HuH-7 (cell line): ENCODE measurements at regions not wholly inside any gene's neighbourhood (a gene's known extent, or its start where the extent isn't known, plus 50 kb on each side); places are given as distances from the start of the nearest gene placed in this dataset.

Source experiments
- DNase-seq: peaks from one replicate; pipeline ENCODE4 v3.0.0; 2011; ENCODE audit warnings: low spot score

DNA sequence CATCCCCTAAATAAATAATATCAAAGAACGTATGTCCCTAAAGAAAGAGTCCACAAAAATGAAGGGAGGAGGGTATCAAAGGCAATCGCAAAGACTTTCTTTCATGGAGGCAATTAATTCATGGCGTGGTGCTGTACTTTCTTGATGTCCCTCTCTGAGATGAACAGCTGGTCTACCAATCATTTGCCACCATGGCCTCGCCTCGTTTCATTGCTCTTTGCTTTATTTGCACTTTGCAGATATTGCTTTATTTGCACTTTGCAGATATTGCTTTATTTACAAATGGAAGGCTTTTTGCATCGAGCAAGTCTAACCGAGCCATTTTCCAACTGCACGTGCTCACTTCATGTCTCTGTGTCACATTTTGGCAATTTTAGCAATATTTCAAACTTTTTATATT, 104.0 kb upstream of the PTCH1 start:
- DNase-seq = no peak

DNA sequence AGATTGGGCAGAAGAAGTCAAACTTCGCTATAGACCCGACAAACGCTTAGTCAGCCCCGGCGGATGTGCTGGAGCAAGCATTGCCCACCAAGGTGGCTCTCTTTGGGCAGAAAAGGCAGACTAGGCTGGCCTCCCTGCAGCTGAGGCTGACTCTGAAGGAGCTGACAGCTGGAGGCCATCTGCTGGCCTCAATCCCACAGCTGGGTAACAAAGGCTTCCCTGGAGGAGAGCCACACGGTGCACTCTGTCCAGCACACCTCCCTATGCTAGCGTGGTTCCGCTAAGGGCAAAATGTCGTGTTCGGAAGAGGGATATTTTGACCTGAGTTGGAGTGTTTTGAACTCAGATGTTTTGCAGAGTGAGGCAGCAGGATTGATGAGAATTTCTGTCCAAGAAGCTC, 103.5 kb upstream of the PTCH1 start:
- no peak for DNase-seq

DNA sequence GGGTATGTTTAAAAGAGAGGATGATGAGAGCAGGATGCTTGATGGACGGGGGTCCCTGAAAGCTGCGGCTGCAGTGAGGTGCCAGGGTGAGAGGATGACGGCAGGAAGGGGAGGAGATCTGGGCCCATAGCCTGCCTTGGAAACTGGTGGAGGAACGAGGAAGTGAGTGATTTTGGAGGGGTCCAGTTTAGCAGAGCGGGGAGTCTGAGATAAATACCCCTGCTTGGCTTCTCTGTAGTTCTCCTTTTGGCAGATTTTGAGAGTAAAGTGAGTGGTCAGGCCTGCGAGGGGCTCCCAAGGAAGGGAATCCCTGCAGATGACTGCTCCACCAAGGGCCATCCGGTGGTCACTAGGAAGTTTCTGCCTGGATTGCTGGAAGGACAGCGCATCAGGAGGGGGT, 98.5 kb upstream of the PTCH1 start:
- no peak for DNase-seq

- DNase-seq = no peak
Measured at GRCh38 chr9:95613670-95614069, 96.9 kb upstream of the PTCH1 start.

GRCh38 chr9:95611354-95611753, 94.6 kb upstream of the PTCH1 start:
- DNase-seq = no peak

- no peak for DNase-seq
Measured at GRCh38 chr9:95610006-95610785, 93.4 kb upstream of the PTCH1 start.

GRCh38 chr9:95609426-95609825, 92.7 kb upstream of the PTCH1 start:
- DNase-seq = no peak

DNA sequence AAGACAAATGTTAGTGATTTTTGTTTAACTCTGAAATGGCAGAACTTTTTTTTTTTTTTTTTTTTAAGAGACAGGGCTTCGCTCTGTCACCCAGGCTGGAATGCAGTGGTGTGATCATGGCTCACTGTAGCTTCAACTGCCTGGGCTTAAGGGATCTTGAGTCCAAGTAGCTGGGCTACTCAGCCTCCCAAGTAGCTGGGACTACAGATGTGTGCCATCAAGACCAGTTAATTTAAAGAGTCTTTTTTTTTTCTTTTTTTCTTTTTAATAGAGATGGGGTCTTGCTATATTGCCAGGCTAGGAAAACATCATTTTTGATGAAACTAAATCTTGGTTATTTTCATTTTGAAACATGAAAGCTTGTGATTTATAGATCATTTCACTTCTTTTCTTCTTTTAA, 91.6 kb upstream of the PTCH1 start:
- DNase-seq = no peak

- no peak for DNase-seq
Measured at GRCh38 chr9:95607507-95607906, 90.7 kb upstream of the PTCH1 start.

- no peak for DNase-seq
Measured at GRCh38 chr9:95606489-95607350, 89.9 kb upstream of the PTCH1 start.

GRCh38 chr9:95605816-95606488, 89.2 kb upstream of the PTCH1 start:
- no peak for DNase-seq

- DNase-seq = no peak
Measured at GRCh38 chr9:95605101-95605500, 88.3 kb upstream of the PTCH1 start.

DNA sequence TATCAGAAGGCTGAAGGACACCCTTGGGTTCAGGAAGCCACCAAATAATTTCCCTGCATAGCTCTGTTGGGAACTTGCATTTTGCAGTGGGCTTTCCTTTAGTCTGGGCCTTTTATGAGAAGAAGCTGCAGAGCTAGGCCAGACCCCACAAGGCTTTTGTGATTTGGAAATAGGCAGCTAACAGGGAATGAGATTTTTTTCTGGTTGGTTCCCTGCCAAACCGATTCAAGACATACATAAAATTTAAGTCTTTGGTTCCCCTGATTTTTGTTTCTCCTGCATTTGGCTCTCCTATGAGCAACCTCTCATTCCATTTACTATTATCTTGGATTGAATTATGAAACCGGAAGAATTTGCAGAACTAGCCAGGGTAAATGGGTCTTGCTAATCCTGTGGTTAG, 81.5 kb upstream of the PTCH1 start:
- DNase-seq = no peak

DNA sequence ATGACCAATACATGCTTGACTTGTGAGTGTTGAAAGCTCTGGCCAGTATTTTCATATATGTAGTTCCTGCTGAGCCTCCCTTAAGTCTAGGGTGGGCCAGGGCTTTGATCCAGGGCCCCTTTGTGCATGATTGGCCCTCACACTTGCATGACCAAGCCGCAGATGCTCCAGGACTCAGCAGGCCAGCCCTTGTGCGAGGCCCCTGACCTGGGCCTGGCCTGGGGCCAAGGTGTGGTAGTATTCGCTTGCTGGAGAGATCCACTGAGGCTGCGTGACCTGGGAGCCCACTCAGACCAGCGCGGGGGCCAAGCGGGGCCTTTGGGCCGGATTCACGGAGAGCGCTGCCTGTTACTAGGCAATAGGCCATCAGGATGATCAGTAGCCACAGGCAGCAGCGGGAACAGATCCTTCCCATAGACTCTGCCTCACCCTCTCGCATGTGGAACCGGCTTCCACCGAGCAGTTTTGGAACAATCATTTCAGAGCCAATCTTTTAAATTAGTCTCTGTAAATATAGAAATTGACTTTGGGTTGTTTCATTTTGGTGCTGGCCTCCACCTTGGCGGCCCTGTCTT, 79.0 kb upstream of the PTCH1 start:
- no peak for DNase-seq

GRCh38 chr9:95592931-95593330, 76.2 kb upstream of the PTCH1 start:
- no peak for DNase-seq

DNA sequence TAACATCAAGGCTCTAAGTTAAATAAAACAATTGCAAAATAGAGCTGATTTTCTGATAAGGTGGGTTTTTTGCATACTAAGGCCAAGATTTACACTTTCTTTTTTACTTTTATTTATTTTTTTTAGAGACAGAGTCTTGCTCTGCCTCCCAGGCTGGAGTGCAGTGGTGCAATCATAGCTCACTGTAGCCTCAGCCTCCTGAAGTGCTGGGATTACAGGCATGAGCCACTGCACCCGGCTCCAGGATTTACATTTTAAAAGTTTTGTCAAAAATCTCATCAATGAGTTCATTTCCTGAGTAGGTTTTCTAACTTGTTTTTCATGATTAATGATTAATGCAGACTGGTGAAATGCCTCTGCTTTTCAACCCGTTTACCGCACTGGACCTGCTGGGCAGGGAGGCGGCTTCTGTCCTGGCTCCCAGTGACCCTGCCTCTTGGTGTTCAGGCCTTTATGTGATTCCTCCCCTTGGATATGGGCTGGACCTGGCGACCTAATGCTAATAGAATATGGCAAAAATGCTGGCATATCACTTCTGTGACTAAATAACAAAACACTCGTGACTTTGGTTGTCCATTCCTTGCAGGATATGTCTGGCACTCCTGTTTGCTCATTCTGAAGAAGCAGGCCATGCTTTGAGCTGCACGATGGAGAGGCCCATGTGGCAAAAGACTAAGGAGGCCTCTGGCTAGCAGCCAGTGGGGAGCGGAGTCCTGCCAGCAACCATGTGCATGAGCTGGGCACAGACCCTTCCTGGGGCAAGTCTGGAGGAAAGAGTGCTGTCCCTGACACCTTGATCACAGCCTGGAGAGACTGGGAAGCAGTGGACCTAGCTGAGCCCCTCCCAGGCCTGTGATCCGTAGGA, 72.2 kb upstream of the PTCH1 start:
- DNase-seq = no peak

DNA sequence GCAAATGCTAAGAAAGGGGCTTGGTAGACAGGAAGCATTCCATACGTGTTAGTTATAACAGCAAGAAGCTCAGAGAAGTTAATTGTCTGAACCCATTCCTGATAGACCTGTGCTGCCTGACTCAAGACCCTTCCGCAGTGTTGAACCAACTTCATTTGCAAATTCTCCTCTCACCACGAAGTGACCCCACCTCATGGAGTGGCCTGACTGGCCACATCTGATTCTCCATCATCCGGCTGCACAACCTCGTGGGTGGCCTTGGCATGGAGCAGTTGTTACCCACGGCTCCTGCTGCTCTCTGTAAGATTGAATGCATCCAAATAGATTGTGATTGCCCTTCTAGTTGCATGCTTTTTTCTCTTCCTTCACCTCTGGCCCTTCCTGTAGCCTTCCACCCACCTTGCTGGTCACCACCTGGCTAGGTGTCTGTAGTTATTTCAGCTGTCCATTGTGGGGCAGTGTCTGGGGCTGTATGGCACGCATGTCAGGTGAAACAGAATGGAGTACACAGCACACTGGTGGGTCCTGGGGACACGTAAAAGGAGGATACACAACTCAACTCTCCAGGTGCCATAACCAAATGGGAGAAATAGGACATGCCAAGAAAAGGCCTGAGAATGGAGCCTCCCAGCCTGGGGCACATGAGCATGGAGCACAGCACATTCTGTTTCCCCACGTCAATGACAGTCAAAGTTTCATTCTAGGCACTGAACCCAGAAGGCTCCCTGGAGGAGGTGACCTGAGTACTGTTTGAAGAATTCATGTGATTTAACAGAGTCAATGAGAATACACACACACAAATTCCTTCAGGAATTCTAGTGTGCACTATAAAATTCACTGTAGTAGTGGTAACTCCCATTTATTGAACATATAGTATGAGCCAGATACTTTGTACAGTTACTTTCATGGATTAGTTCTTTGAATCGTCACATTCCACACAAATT, 70.5 kb upstream of the PTCH1 start:
- no peak for DNase-seq

DNA sequence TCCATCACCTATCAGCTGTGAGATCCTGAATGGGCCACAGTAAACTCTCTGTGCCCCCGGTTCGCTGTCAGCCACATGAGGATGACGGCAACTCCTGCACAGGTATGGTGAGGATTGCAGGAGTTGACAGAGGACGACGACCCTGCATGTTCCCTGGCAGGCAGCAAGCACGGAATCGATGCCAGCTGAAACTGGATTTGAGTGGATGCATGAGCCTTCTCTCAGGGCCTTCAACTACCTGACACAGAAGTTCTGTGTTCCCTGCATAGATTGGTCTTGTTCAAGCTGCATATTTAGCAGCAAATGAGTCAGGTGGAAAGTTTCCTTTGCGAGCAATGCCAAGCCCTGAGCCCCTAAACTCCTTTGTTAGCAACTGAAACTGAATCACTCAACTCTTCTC, 69.6 kb upstream of the PTCH1 start:
- DNase-seq = no peak

DNA sequence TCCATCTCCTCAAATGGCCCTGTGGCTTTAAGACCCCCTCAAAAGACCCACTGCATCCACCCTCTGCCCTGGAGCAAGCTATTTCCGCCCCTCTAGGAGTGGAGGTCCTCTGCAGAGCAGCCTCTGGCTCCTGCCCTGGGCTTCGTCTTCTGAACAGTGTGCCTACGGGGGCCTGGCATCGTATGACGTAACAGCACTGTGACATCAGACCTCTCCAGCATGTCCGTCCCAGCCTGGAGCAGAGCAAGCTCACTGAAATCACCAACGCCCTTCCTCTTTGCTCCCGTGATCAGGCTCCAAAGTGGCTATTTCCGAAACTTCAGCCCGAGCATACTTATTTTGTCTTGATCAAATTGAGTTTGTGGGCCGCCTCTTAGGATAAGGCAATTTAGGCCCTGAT, 69.1 kb upstream of the PTCH1 start:
- no peak for DNase-seq

GRCh38 chr9:95584176-95584575, 67.4 kb upstream of the PTCH1 start:
- DNase-seq = no peak
